B cell (primary cell): ENCODE measurements at regions not wholly inside any gene's neighbourhood (a gene's known extent, or its start where the extent isn't known, plus 50 kb on each side); places are given as distances from the start of the nearest gene placed in this dataset.

ENCODE experiments used
- ATAC-seq: fragments of 200-7000 bp; cut with Tn5 transposase; one replicate; pipeline ENCODE4 v1.10.0; 2021; ENCODE audit warnings: low read depth, mild to moderate bottlenecking, moderate number of reproducible peaks, moderate library complexity
- CTCF ChIA-PET: fragments of 350-600 bp; sonication (Branson Sonifier 250); formaldehyde crosslinking; loops from one replicate; lab custom pipeline; 2021; ENCODE audit warnings: antibody characterized with exemption, inconsistent platforms; lab: Charles Lee
- POLR2A ChIA-PET: fragments of 350-600 bp; sonication (Branson Sonifier 250); formaldehyde crosslinking; loops from one replicate; lab custom pipeline; 2021; ENCODE audit warnings: antibody characterized with exemption; lab: Charles Lee
- DNase-seq: peaks from one replicate; pipeline ENCODE4 v3.0.0; 2013
- H2AFZ ChIP-seq: 2 replicates; pipeline ENCODE4 v1.6.1; 2012; ENCODE audit warnings: mild to moderate bottlenecking, low read depth, low read length; ENCODE audit not compliant: insufficient read depth, poor library complexity, severe bottlenecking
- H3K27ac ChIP-seq, 2 donors: 1 replicate in 1 of 2; 2 replicates in 1 of 2; pipeline ENCODE4 v1.5.1; 2012 to 2013; ENCODE audit warnings: low read length in 2 of 2, mild to moderate bottlenecking in 2 of 2, moderate library complexity in 1 of 2
- H3K27me3 ChIP-seq, 4 experiments: fragments of 200-600 bp in 1 of 4; sonication (generic) in 1 of 4; replicated peaks in 1 of 4; 1 replicate in 2 of 4; 2 replicates in 2 of 4; pipeline versions ENCODE4 v1.6.1 to v1.7.0; 2013 to 2016; ENCODE audit warnings: low read length in 3 of 4, mild to moderate bottlenecking in 2 of 4, mixed read lengths in 1 of 4, moderate library complexity in 1 of 4; ENCODE audit not compliant: insufficient read depth in 4 of 4, control insufficient read depth in 3 of 4; ENCODE audit errors: control extremely low read depth in 1 of 4
- H3K36me3 ChIP-seq, 2 experiments: replicated peaks in 1 of 2; 1 replicate in 1 of 2; 2 replicates in 1 of 2; pipeline versions ENCODE4 v1.6.1 to v1.7.1; 2013; ENCODE audit warnings: low read length in 1 of 2; ENCODE audit not compliant: insufficient read depth in 2 of 2, control insufficient read depth in 1 of 2; ENCODE audit errors: control extremely low read depth in 1 of 2, extremely low read depth in 1 of 2
- H3K4me1 ChIP-seq, 2 donors: fragments of 200-600 bp in 1 of 2; sonication (generic) in 1 of 2; 1 replicate in 1 of 2; 2 replicates in 1 of 2; pipeline versions ENCODE4 v1.5.1 to v1.6.1; 2013 to 2017; ENCODE audit warnings: low read length in 2 of 2; ENCODE audit not compliant: control insufficient read depth in 2 of 2, insufficient read depth in 2 of 2
- H3K4me2 ChIP-seq: replicated peaks from 2 replicates; pipeline ENCODE3; 2012; ENCODE audit warnings: mild to moderate bottlenecking, low read depth, low read length; ENCODE audit not compliant: poor library complexity, severe bottlenecking
- H3K4me3 ChIP-seq, 5 experiments: fragments of 200-600 bp in 1 of 5; sonication (generic) in 1 of 5; 1 replicate in 3 of 5; 2 replicates in 2 of 5; pipeline versions ENCODE4 v1.5.1 to v1.7.0; 2011 to 2016; ENCODE audit warnings: low read length in 4 of 5, mild to moderate bottlenecking in 4 of 5, low read depth in 2 of 5, control low read depth in 1 of 5, moderate library complexity in 1 of 5; ENCODE audit not compliant: insufficient read depth in 1 of 5; ENCODE audit errors: control extremely low read depth in 1 of 5, extremely low read depth in 1 of 5
- H3K79me2 ChIP-seq: fragments of 200-600 bp; sonication (generic); one replicate; pipeline ENCODE4 v1.6.0; 2016; ENCODE audit warnings: low read length; ENCODE audit not compliant: control insufficient read depth, insufficient read depth
- H3K9ac ChIP-seq: fragments of 200-600 bp; sonication (generic); 2 replicates; pipeline ENCODE4 v1.6.1; 2017; ENCODE audit warnings: mild to moderate bottlenecking, low read length, moderate library complexity
- H3K9me3 ChIP-seq, 3 donors: one replicate each; pipeline versions ENCODE4 v1.6.1 to v1.7.1; 2013; ENCODE audit warnings: low read length in 2 of 3; ENCODE audit not compliant: control insufficient read depth in 2 of 3, insufficient read depth in 1 of 3; ENCODE audit errors: control extremely low read depth in 1 of 3
- H4K20me1 ChIP-seq: 2 replicates; pipeline ENCODE4 v1.6.0; 2012; ENCODE audit warnings: mild to moderate bottlenecking, low read length; ENCODE audit not compliant: insufficient read depth, control insufficient read depth, poor library complexity, severe bottlenecking
- H3K27ac Mint-ChIP-seq: one replicate; pipeline ENCODE4 v1.8.0; 2021; ENCODE audit warnings: mixed read lengths
- H3K27me3 Mint-ChIP-seq: one replicate; pipeline ENCODE4 v1.8.0; 2021; ENCODE audit warnings: mixed read lengths
- H3K4me1 Mint-ChIP-seq: one replicate; pipeline ENCODE4 v1.8.0; 2021; ENCODE audit warnings: mixed read lengths
- H3K4me3 Mint-ChIP-seq: one replicate; pipeline ENCODE4 v1.8.0; 2021; ENCODE audit warnings: mixed read lengths
- H3K9me3 Mint-ChIP-seq: one replicate; pipeline ENCODE4 v1.8.0; 2022; ENCODE audit warnings: mixed read lengths; ENCODE audit not compliant: insufficient read depth
- EZH2 ChIP-seq: IDR thresholded peaks from 2 replicates; pipeline ENCODE4 v1.6.1; 2012; ENCODE audit warnings: borderline replicate concordance, low read depth, mild to moderate bottlenecking, moderate library complexity, low read length; ENCODE audit not compliant: insufficient read depth, poor library complexity, severe bottlenecking
- WGBS: methylation state at CpG from one replicate; pipeline ENCODE4 v1.1.5; 2013; ENCODE audit warnings: missing lambda C conversion rate; ENCODE audit not compliant: insufficient coverage; 5-methylcytosine and 5-hydroxymethylcytosine counted together
- intact Hi-C: fragments of 100-400 bp; cut with micrococcal nuclease; formaldehyde crosslinking; loops from one replicate; pipeline ENCODE4 v1.10.0; 2022
- TF ChIP-seq, protein P1 (sequence below): fragments of 200-600 bp; IDR thresholded peaks from one replicate; pipeline ENCODE4 v1.8.0; 2022; ENCODE audit warnings: antibody characterized with exemption, mild to moderate bottlenecking

DNA sequence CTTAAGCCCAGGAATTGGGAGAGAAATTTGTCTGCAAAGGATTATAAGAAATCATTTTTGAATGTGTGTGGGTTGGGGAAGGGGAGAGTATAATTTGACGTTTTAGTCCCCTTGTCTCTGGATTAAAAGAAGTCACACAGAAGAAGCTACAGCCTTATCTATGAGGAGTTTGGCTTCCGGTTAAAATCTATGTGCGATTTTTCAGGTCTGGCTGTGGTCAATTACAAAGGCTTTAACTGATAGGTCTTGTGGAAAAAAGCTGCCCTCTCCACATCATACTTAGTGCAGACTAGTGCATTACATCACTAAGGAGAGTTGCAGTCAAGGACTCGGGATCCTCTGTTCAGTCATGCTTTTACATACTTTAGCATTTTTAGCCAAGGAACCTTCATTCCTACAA lies 80.3 kb upstream of the HTR1B start:
- Mint-ChIP-seq H3K4me1 (no peaks in the 10 kb centered on the region), H3K4me3 (no peak overlapping the region), H3K27ac (no peak overlapping the region), H3K27me3 (no peaks in the 10 kb centered on the region), H3K9me3 (peaks cover 4% of the 10 kb centered on the region)
- 100% methylated on average over 1 of the region's 4 CpGs for WGBS
- no peak overlapping the region for H3K4me3 ChIP-seq
- no peaks in the 10 kb centered on the region for H4K20me1 ChIP-seq
- ATAC-seq, result no peak
- TF ChIP-seq, protein P1, sequence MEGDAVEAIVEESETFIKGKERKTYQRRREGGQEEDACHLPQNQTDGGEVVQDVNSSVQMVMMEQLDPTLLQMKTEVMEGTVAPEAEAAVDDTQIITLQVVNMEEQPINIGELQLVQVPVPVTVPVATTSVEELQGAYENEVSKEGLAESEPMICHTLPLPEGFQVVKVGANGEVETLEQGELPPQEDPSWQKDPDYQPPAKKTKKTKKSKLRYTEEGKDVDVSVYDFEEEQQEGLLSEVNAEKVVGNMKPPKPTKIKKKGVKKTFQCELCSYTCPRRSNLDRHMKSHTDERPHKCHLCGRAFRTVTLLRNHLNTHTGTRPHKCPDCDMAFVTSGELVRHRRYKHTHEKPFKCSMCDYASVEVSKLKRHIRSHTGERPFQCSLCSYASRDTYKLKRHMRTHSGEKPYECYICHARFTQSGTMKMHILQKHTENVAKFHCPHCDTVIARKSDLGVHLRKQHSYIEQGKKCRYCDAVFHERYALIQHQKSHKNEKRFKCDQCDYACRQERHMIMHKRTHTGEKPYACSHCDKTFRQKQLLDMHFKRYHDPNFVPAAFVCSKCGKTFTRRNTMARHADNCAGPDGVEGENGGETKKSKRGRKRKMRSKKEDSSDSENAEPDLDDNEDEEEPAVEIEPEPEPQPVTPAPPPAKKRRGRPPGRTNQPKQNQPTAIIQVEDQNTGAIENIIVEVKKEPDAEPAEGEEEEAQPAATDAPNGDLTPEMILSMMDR, result no peak
- no peak for TF ChIP-seq EZH2
- H3K27ac ChIP-seq, result no peak overlapping the region
- no peak overlapping the region for H3K9ac ChIP-seq
- no peaks in the 10 kb centered on the region for H3K4me1 ChIP-seq
- no peaks in the 10 kb centered on the region for H3K27me3 ChIP-seq
- ChIA-PET CTCF (no interaction called here), POLR2A (no interaction called here)
- no peak overlapping the region for H2AFZ ChIP-seq
- H3K79me2 ChIP-seq, result no peaks in the 10 kb centered on the region
- H3K4me2 ChIP-seq, result no peak overlapping the region
- peaks cover 0 to 3% (median 0%) of the 10 kb centered on the region in 3 donors for H3K9me3 ChIP-seq
- intact Hi-C loops, result no loop called here
- H3K36me3 ChIP-seq, result no peaks in the 10 kb centered on the region
- DNase-seq, result no peak

DNA sequence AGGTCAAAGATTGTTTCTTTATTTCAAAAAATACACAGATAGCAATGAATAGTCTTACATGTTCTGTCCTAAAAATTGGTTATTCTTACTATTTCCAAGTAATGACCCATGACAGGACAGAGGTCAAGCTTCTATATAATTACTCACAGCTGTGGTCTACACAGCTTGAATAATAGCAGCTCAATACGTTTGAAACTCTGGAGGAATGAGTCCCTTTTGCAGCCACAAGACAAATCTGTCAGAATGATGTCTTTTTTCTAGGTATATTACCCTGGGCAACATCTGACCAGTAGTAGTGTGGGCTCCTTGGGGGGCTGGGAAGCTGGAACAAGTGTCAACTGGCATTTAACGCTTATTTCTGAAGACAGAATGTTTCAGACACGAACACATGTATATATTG lies 84.9 kb upstream of the HTR1B start:
- H3K9me3 Mint-ChIP-seq, result no peaks in the 10 kb centered on the region
- no peak for ATAC-seq
- no peaks in the 10 kb centered on the region for H3K27me3 Mint-ChIP-seq
- intact Hi-C loops, result no loop called here
- H3K9ac ChIP-seq, result no peak overlapping the region
- no peaks in the 10 kb centered on the region for H3K27me3 ChIP-seq
- H3K27ac ChIP-seq, result no peak overlapping the region
- H3K4me1 Mint-ChIP-seq, result no peaks in the 10 kb centered on the region
- DNase-seq, result no peak
- H3K4me3 Mint-ChIP-seq, result no peak overlapping the region
- H3K4me3 ChIP-seq, result no peak overlapping the region
- ChIA-PET CTCF (interaction anchor here (0.6 kb wide), 1 partner anchor 161 kb away, joined by 3 read pairs; no protein-coding TSS in a partner anchor), POLR2A (no interaction called here)
- H3K4me2 ChIP-seq, result no peak overlapping the region
- no peaks in the 10 kb centered on the region for H3K36me3 ChIP-seq
- H3K9me3 ChIP-seq, result no peaks in the 10 kb centered on the region
- no peaks in the 10 kb centered on the region for H3K79me2 ChIP-seq
- no peak overlapping the region for H3K27ac Mint-ChIP-seq
- no peaks in the 10 kb centered on the region for H3K4me1 ChIP-seq
- H4K20me1 ChIP-seq, result no peaks in the 10 kb centered on the region
- 60% methylated on average over 2 of the region's 3 CpGs for WGBS
- TF ChIP-seq, protein P1, result no peak
- no peak for TF ChIP-seq EZH2
- H2AFZ ChIP-seq, result no peak overlapping the region
